HEK293 (cell line): ENCODE measurements at regions not wholly inside any gene's neighbourhood (a gene's known extent, or its start where the extent isn't known, plus 50 kb on each side); places are given as distances from the start of the nearest gene placed in this dataset.

Experiments used
- CTCF ChIP-seq: fragments of 450-650 bp; formaldehyde crosslinking; IDR thresholded peaks from 2 replicates; pipeline ENCODE4 v1.5.1; 2016; ENCODE audit warnings: missing biosample characterization, missing genetic modification characterization
- PATZ1 ChIP-seq: fragments of 450-650 bp; formaldehyde crosslinking; IDR thresholded peaks from 2 replicates; pipeline ENCODE4 v1.5.1; 2016; ENCODE audit warnings: missing biosample characterization, missing genetic modification characterization
- PRDM6 ChIP-seq: fragments of 450-650 bp; formaldehyde crosslinking; IDR thresholded peaks from 2 replicates; pipeline ENCODE4 v1.5.1; 2017; ENCODE audit warnings: missing biosample characterization, missing genetic modification characterization
- ZFP37 ChIP-seq: fragments of 450-650 bp; formaldehyde crosslinking; IDR thresholded peaks from 2 replicates; pipeline ENCODE4 v1.5.1; 2016; ENCODE audit warnings: missing biosample characterization, missing genetic modification characterization
- ZNF76 ChIP-seq: fragments of 450-650 bp; formaldehyde crosslinking; IDR thresholded peaks from 2 replicates; pipeline ENCODE4; 2016; ENCODE audit warnings: low read depth, missing biosample characterization, missing genetic modification characterization, borderline replicate concordance
- TF ChIP-seq, protein P1 (sequence below): fragments of 450-650 bp; formaldehyde crosslinking; IDR thresholded peaks from 2 replicates; pipeline ENCODE4 v1.5.1; 2016; ENCODE audit warnings: missing biosample characterization, missing genetic modification characterization

- no peak for TF ChIP-seq ZFP37 (tag by site-specific recombination)
- TF ChIP-seq, protein P1, sequence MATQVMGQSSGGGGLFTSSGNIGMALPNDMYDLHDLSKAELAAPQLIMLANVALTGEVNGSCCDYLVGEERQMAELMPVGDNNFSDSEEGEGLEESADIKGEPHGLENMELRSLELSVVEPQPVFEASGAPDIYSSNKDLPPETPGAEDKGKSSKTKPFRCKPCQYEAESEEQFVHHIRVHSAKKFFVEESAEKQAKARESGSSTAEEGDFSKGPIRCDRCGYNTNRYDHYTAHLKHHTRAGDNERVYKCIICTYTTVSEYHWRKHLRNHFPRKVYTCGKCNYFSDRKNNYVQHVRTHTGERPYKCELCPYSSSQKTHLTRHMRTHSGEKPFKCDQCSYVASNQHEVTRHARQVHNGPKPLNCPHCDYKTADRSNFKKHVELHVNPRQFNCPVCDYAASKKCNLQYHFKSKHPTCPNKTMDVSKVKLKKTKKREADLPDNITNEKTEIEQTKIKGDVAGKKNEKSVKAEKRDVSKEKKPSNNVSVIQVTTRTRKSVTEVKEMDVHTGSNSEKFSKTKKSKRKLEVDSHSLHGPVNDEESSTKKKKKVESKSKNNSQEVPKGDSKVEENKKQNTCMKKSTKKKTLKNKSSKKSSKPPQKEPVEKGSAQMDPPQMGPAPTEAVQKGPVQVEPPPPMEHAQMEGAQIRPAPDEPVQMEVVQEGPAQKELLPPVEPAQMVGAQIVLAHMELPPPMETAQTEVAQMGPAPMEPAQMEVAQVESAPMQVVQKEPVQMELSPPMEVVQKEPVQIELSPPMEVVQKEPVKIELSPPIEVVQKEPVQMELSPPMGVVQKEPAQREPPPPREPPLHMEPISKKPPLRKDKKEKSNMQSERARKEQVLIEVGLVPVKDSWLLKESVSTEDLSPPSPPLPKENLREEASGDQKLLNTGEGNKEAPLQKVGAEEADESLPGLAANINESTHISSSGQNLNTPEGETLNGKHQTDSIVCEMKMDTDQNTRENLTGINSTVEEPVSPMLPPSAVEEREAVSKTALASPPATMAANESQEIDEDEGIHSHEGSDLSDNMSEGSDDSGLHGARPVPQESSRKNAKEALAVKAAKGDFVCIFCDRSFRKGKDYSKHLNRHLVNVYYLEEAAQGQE (tag by site-specific recombination): no peak
- TF ChIP-seq PRDM6: no peak
- no peak for TF ChIP-seq CTCF (tag by site-specific recombination)
- TF ChIP-seq ZNF76: no peak
- TF ChIP-seq PATZ1 (tag by site-specific recombination): no peak
Measured at GRCh38 chr4:120506536-120506935, 416.0 kb downstream of the PRDM5 start.
